Fibroblast of lung (primary cell): ENCODE measurements at regions not wholly inside any gene's neighbourhood (a gene's known extent, or its start where the extent isn't known, plus 50 kb on each side); places are given as distances from the start of the nearest gene placed in this dataset.

Experiments
- EZH2 ChIP-seq: IDR thresholded peaks from 2 replicates; pipeline ENCODE4 v1.5.1; 2012; ENCODE audit warnings: low read length, control low read depth, mild to moderate bottlenecking; ENCODE audit errors: missing control alignments
- TF ChIP-seq, protein P1 (sequence below), 2 donors: IDR thresholded peaks in 1 of 2; conservative IDR thresholded peaks in 1 of 2; 1 replicate in 1 of 2; 2 replicates in 1 of 2; pipeline ENCODE4 v1.5.1; 2011 to 2012; ENCODE audit warnings: low read length in 2 of 2, control low read depth in 1 of 2, inconsistent platforms in 1 of 2, low read depth in 1 of 2, mild to moderate bottlenecking in 1 of 2

DNA sequence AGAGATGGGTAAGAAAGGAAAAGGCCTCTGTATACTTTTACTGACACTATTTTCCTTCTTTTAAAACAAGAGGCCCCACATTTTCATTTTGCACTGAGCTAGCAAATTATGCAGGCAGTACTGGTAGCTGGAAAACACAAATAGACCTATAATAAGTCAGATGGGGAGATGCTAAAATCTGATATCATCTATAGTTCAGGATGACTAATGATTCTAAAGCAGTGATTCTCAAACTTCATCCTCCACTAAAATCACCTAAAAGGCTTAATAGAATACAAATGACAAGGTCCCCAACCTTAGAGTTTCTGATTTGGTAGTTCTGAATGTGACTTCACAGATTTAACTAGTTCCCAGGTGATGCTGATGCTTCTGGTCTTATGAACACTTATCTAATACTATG, 247.3 kb upstream of the DIPK2B start:
- TF ChIP-seq, protein P1, sequence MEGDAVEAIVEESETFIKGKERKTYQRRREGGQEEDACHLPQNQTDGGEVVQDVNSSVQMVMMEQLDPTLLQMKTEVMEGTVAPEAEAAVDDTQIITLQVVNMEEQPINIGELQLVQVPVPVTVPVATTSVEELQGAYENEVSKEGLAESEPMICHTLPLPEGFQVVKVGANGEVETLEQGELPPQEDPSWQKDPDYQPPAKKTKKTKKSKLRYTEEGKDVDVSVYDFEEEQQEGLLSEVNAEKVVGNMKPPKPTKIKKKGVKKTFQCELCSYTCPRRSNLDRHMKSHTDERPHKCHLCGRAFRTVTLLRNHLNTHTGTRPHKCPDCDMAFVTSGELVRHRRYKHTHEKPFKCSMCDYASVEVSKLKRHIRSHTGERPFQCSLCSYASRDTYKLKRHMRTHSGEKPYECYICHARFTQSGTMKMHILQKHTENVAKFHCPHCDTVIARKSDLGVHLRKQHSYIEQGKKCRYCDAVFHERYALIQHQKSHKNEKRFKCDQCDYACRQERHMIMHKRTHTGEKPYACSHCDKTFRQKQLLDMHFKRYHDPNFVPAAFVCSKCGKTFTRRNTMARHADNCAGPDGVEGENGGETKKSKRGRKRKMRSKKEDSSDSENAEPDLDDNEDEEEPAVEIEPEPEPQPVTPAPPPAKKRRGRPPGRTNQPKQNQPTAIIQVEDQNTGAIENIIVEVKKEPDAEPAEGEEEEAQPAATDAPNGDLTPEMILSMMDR (conservative IDR thresholded peaks at IDR 0.05 in 1 of 2, IDR thresholded peaks at IDR 0.05 in 1 of 2; ENCODE audit: low read depth in 1 of 2, low read length in 2 of 2): no peak
- no peak for TF ChIP-seq EZH2
